22Rv1 (cell line): ENCODE measurements at regions not wholly inside any gene's neighbourhood (a gene's known extent, or its start where the extent isn't known, plus 50 kb on each side); places are given as distances from the start of the nearest gene placed in this dataset.

Experiments used
- H3K27ac ChIP-seq: fragments of 450-650 bp; 2 replicates; pipeline ENCODE4 v1.5.1; 2017
- CTCF ChIP-seq: fragments of 450-650 bp; IDR thresholded peaks from 2 replicates; pipeline ENCODE4 v1.5.1; 2017; ENCODE audit warnings: mild to moderate bottlenecking
- ZFX ChIP-seq: fragments of 450-650 bp; IDR thresholded peaks from 2 replicates; pipeline ENCODE4 v1.6.1; 2017; ENCODE audit warnings: antibody characterized with exemption, borderline replicate concordance

- TF ChIP-seq CTCF = no peak
- no peak for TF ChIP-seq ZFX
Measured at GRCh38 chr1:61627365-61627764, 97.6 kb downstream of the TM2D1 start.

GRCh38 chr1:61626816-61627215 lies 98.1 kb downstream of the TM2D1 start:
- TF ChIP-seq CTCF (no peak), ZFX (no peak)
- H3K27ac ChIP-seq = no peak overlapping the region

More at GRCh38 chr1:61627365-61627764, 97.6 kb downstream of the TM2D1 start:
- no peak overlapping the region for H3K27ac ChIP-seq

GRCh38 chr1:61623852-61624251 lies 101.1 kb downstream of the TM2D1 start:
- no peak for TF ChIP-seq ZFX
- no peak for TF ChIP-seq CTCF

GRCh38 chr1:61620536-61620935 lies 104.4 kb downstream of the TM2D1 start:
- no peak overlapping the region for H3K27ac ChIP-seq
- TF ChIP-seq CTCF = no peak
- TF ChIP-seq ZFX = no peak

More at GRCh38 chr1:61623852-61624251, 101.1 kb downstream of the TM2D1 start:
- H3K27ac ChIP-seq = no peak overlapping the region

- TF ChIP-seq ZFX (no peak), CTCF (no peak)
- H3K27ac ChIP-seq = no peak overlapping the region
Measured at GRCh38 chr1:61618755-61619154, 106.2 kb downstream of the TM2D1 start.

- no peak overlapping the region for H3K27ac ChIP-seq
- TF ChIP-seq ZFX = no peak
- no peak for TF ChIP-seq CTCF
Measured at GRCh38 chr1:61618193-61618592, 106.7 kb downstream of the TM2D1 start.

- H3K27ac ChIP-seq = no peak overlapping the region
- TF ChIP-seq ZFX = no peak
- no peak for TF ChIP-seq CTCF
Measured at GRCh38 chr1:61616830-61617229, 108.1 kb downstream of the TM2D1 start.
